ENCODE measurements at regions not wholly inside any gene's neighbourhood (a gene's known extent, or its start where the extent isn't known, plus 50 kb on each side); places are given as distances from the start of the nearest gene placed in this dataset.

GRCh38 chr3:161444694-161445077 lies 51.9 kb upstream of the OTOL1 start:
- TF ChIP-seq, protein P1, sequence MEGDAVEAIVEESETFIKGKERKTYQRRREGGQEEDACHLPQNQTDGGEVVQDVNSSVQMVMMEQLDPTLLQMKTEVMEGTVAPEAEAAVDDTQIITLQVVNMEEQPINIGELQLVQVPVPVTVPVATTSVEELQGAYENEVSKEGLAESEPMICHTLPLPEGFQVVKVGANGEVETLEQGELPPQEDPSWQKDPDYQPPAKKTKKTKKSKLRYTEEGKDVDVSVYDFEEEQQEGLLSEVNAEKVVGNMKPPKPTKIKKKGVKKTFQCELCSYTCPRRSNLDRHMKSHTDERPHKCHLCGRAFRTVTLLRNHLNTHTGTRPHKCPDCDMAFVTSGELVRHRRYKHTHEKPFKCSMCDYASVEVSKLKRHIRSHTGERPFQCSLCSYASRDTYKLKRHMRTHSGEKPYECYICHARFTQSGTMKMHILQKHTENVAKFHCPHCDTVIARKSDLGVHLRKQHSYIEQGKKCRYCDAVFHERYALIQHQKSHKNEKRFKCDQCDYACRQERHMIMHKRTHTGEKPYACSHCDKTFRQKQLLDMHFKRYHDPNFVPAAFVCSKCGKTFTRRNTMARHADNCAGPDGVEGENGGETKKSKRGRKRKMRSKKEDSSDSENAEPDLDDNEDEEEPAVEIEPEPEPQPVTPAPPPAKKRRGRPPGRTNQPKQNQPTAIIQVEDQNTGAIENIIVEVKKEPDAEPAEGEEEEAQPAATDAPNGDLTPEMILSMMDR (IDR thresholded peaks at IDR 0.05; ENCODE audit: insufficient read depth, low read depth, low read length) = no peak
- no peak for TF ChIP-seq EZH2 (IDR thresholded peaks at IDR 0.05; ENCODE audit: insufficient read depth, low read length)
